ENCODE measurements at regions not wholly inside any gene's neighbourhood (a gene's known extent, or its start where the extent isn't known, plus 50 kb on each side); places are given as distances from the start of the nearest gene placed in this dataset.
A peak's percentile ranks its signal among the peaks of the same experiment; 100 is the strongest.

DNA sequence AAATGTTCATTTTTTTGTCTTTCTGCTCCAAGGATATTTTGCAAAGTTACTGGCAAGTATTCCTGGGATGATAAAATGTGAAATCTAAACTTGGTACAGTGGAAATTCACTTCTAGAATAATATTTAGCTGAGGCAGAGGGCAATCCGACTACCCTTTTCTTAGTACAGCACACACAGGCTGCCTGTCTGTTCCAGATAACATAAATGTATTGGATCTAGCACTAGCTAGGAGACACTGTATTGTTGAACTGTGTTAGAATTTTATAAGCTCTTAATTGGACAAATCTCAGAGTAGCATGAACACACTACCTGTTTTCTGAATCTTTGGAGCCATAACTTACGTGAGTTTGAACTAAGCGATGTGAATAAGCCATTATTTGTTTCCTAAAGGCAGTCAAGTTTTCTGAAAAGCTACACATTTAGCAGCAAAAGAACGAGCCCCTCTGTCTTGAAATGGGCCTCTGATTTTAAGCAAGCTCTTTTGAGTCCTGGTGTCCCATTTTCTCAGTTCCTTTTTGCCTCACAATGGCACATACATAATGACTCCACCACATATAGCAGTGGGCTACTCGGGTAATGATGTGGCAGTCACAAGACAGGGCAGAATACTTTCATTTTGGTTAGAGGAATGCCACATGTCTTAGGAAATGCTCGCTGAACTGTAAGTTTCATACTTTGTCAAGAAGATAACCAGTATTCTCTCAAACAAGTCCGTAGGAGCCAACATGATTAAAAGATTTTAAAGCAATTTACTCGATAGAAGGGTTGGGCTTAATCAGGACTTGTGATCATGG, 116.5 kb upstream of the ESR1 start:
- TF ChIP-seq, protein P1, sequence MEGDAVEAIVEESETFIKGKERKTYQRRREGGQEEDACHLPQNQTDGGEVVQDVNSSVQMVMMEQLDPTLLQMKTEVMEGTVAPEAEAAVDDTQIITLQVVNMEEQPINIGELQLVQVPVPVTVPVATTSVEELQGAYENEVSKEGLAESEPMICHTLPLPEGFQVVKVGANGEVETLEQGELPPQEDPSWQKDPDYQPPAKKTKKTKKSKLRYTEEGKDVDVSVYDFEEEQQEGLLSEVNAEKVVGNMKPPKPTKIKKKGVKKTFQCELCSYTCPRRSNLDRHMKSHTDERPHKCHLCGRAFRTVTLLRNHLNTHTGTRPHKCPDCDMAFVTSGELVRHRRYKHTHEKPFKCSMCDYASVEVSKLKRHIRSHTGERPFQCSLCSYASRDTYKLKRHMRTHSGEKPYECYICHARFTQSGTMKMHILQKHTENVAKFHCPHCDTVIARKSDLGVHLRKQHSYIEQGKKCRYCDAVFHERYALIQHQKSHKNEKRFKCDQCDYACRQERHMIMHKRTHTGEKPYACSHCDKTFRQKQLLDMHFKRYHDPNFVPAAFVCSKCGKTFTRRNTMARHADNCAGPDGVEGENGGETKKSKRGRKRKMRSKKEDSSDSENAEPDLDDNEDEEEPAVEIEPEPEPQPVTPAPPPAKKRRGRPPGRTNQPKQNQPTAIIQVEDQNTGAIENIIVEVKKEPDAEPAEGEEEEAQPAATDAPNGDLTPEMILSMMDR (IDR thresholded peaks at IDR 0.05), result no peak
- TF ChIP-seq POLR2A (IDR thresholded peaks at IDR 0.05), result peak in 1 of 4 donors; percentile 35
